Memory B cell (primary cell): ENCODE measurements at regions not wholly inside any gene's neighbourhood (a gene's known extent, or its start where the extent isn't known, plus 50 kb on each side); places are given as distances from the start of the nearest gene placed in this dataset.

Experiments
- ATAC-seq: fragments of 150-1000 bp; cut with Tn5 transposase; 2 replicates; pipeline ENCODE4 v1.10.0; 2021; ENCODE audit warnings: low read depth, mild to moderate bottlenecking, moderate library complexity
- DNase-seq, 2 donors: peaks; one replicate each; pipeline ENCODE4 v3.0.0; 2022; ENCODE audit warnings: low spot score in 2 of 2
- H3K27ac Mint-ChIP-seq: one replicate; pipeline ENCODE4 v1.8.0; 2022; ENCODE audit warnings: mild to moderate bottlenecking, moderate library complexity, mixed read lengths
- H3K27me3 Mint-ChIP-seq: one replicate; pipeline ENCODE4 v1.8.0; 2022; ENCODE audit warnings: mixed read lengths
- H3K36me3 Mint-ChIP-seq: one replicate; pipeline ENCODE4 v1.8.0; 2022; ENCODE audit warnings: mild to moderate bottlenecking, mixed read lengths
- H3K4me1 Mint-ChIP-seq: one replicate; pipeline ENCODE4 v1.8.0; 2022; ENCODE audit warnings: mixed read lengths
- H3K4me3 Mint-ChIP-seq: one replicate; pipeline ENCODE4 v1.8.0; 2022; ENCODE audit warnings: mild to moderate bottlenecking, moderate library complexity, mixed read lengths
- H3K9me3 Mint-ChIP-seq: one replicate; pipeline ENCODE4 v1.8.0; 2022; ENCODE audit warnings: mixed read lengths

DNA sequence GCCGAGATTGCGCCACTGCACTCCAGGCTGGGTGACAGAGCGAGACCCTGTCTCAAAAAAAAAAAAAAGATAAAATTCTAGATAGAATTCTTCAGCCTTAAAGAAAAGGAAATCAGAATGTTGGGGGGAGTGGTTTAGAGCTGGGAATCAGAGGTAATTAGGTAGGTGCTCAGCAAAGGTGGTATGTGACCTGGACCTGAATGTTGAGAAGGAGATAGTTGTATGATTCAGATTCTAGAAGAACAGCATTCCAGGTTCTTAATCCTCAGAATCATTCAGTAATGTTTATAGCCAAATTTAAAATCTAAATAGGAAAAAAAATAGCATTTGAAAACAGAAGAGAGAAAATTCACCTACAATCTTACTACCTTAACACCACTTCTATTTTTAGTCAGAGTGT, 71.3 kb upstream of the UBE2E1 start:
- Mint-ChIP-seq H3K27me3 (peaks cover 2% of the 10 kb centered on the region), H3K27ac (no peak overlapping the region)
- no peak for ATAC-seq

DNA sequence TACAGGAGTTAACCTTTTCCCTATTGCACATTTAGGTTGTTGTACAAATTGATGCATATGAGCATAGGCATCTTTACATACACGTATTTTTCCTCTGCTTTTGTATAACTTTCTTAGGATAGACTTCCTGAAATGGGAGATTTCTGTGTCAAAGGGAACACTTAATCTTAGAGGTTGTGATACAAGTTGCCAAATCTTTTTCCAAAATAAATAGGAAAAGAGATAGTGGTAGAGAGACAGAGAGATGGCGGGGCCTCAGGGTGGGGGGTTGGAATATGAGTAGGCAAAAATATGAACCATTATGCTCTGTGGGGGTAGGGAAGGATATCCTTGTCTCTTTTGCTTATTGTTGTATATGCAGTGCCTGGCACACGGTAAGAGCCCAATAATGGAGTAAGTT, 70.7 kb upstream of the UBE2E1 start:
- Mint-ChIP-seq H3K4me1 (no peaks in the 10 kb centered on the region), H3K27me3 (peaks cover 2% of the 10 kb centered on the region), H3K9me3 (no peaks in the 10 kb centered on the region), H3K36me3 (no peaks in the 10 kb centered on the region), H3K4me3 (no peak overlapping the region), H3K27ac (no peak overlapping the region)
- no peak for ATAC-seq
- no peak for DNase-seq

More for the DNA sequence above, 71.3 kb upstream of the UBE2E1 start:
- Mint-ChIP-seq H3K9me3 (no peaks in the 10 kb centered on the region), H3K4me3 (no peak overlapping the region), H3K4me1 (no peaks in the 10 kb centered on the region), H3K36me3 (no peaks in the 10 kb centered on the region)
- DNase-seq: no peak

DNA sequence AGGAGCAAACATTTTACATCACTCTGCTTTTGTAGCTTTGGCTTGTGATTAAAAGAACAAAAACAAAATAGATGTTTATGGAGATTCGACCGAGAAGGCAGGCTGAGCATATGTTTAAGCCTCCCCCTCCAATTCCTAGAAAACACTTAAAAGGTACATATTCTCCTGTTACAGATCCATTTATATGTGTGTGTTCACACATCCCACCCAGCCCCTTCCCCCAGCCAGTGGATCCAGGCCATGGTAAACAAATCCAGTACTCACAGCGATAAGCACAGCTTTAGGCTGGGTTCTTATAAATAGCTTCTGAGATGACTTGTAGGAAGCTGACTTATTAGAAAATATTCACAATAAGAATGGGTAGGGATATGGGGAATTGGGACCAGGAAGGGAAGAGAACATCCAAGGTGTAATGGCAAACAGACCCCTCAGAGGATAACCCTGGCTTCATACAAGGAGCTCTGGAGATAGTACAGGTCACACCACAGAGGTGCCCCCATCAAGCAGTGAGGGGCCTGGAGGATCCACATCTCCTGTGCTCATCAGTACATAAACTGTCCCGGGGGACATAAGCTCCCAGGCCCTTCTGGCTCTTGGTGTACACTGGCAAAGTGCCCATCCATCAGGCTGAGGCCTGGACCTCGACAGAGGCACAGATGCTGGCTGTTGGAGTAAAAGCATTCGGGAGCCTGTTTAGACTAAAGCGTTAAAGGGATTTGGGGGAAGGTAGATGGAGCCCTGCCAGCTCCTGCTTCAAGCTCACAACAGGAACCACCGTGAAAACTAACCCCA, 70.0 kb upstream of the UBE2E1 start:
- ATAC-seq (no peak), DNase-seq (no peak)
- Mint-ChIP-seq H3K27ac (no peak overlapping the region), H3K36me3 (no peaks in the 10 kb centered on the region), H3K4me3 (no peak overlapping the region), H3K9me3 (no peaks in the 10 kb centered on the region), H3K27me3 (peaks cover 2% of the 10 kb centered on the region), H3K4me1 (peaks cover 3% of the 10 kb centered on the region)

DNA sequence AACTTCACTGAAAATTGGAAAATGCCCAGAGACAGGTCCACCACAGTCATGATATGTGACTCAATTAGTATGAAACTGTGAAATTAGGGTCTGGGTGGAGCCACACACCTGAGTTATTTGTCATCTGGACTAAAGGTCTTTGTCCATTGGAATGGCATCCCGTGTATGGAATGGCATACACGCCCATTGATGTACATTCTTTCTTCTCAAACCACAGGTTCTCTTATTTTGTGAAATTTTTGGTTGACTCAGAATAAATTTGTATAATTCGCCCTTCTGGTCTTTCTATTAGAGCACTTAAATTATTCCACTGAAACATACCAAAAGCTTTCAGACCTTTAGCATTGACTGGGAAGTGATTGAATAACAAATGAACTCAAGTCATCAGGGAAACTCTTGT, 66.8 kb upstream of the UBE2E1 start:
- H3K27ac Mint-ChIP-seq: no peak overlapping the region
- no peak for DNase-seq
- no peaks in the 10 kb centered on the region for H3K36me3 Mint-ChIP-seq
- H3K4me1 Mint-ChIP-seq: peaks cover 3% of the 10 kb centered on the region
- H3K4me3 Mint-ChIP-seq: no peak overlapping the region
- no peak for ATAC-seq
- H3K27me3 Mint-ChIP-seq: peaks cover 4% of the 10 kb centered on the region
- no peaks in the 10 kb centered on the region for H3K9me3 Mint-ChIP-seq

DNA sequence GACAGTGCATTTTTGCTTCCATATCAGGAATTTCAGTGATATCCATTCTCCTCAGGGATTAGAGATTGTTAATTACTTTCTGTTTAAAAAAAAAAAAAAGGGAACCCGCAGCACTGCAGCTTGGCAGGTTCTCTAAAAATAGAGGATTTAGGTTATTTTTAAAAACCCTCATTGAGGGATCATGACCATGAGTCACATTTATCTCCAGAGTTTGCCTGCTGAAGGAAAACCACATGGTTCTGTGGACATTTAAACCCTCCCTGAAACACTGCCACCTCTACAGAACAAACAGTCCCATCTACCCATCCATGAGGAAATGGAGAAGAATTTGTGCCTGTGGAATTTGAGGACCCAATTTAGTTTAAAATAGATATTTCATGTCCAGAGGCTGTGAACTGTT, 66.2 kb upstream of the UBE2E1 start:
- Mint-ChIP-seq H3K9me3 (no peaks in the 10 kb centered on the region), H3K27ac (no peak overlapping the region), H3K4me1 (peaks cover 3% of the 10 kb centered on the region), H3K36me3 (no peaks in the 10 kb centered on the region), H3K4me3 (no peak overlapping the region), H3K27me3 (peaks cover 4% of the 10 kb centered on the region)
- no peak for DNase-seq
- ATAC-seq: no peak

DNA sequence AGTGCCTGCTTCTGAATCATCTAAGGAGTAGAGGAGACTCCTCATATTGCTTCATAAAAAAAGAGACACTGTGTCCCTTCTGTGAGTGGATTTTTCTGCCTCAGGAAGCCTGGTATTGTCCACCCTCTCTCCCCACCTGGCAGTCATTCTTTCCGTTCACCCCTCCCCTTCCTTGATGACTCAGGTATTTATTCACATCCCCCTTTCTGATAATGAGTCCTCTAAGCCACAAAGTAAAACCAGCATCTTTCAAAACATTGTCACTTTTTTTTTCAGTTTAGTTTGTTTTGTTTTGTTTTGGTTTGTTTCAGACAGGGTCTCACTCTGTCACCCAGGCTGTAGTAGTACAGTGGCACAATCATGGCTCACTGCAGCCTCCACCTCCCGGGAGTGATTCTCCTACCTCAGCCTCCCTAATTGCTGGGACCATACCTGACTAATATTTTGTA, 65.2 kb upstream of the UBE2E1 start:
- no peaks in the 10 kb centered on the region for H3K9me3 Mint-ChIP-seq
- H3K36me3 Mint-ChIP-seq: no peaks in the 10 kb centered on the region
- H3K4me1 Mint-ChIP-seq: peaks cover 3% of the 10 kb centered on the region
- no peak overlapping the region for H3K27ac Mint-ChIP-seq
- H3K4me3 Mint-ChIP-seq: no peak overlapping the region
- ATAC-seq (no peak), DNase-seq (no peak)
- H3K27me3 Mint-ChIP-seq: peaks cover 4% of the 10 kb centered on the region

DNA sequence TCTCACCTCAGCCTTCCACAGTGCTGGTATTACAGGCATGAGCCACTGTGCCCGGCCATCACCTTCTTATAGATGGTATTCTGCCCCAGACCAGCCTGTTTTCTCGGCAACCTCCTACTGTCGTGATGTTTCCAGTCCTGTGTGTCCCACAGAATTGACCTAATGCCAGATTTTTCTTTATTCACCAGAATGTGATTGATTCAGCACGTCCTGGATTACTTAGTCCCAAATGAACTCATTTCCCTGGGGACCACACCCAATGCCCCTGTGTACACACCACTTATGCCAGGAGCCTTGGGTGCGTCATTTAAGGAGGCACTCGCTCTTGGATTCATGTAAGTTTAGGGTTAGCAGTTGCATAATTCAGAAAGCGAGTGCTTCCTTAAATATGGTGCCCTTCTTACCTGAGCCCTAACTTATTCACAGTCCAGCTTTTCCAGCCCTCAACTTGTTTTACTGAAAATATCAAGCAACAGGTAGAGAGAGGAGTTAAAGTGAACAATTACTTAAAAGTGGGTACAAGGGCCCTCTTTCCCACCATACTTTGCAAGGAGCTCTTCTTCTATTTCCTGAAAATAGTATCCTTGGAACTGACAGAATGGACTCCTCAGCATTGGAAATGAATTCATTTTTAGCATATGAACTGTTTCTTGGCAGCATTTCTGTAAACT, 64.6 kb upstream of the UBE2E1 start:
- Mint-ChIP-seq H3K4me3 (no peak overlapping the region), H3K27me3 (peaks cover 4% of the 10 kb centered on the region), H3K27ac (no peak overlapping the region), H3K36me3 (no peaks in the 10 kb centered on the region), H3K9me3 (no peaks in the 10 kb centered on the region), H3K4me1 (peaks cover 3% of the 10 kb centered on the region)
- DNase-seq (no peak), ATAC-seq (no peak)

DNA sequence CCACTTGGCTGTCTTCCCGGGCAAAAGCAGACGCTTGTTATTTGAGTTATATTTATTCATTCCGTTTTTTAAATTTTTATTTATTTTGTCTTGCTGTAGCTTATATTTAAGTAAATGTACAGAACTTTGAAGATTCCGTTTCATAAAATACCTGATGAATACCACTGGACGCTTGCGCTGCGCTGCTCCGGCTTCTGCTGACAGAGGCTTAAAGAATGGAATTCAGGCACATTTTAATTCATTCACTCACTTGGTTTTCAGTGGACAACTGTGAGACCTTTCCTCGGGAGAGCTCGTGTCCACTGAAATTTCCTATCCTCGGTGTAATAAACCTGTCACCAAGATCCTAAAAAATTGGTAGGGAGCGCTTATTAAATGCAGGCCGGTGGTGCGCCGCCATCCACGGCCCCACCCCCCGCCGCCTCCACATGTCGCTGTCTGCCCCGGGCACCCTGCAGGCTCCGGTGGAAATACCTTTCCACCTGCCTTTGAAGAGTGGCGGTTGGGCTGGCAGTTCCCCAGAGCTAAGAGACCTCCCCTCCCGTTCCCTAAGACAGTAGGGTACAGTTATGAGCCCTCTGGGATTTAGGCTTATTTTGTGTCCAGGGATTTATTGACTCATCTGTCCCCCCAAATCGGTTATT, 62.5 kb upstream of the UBE2E1 start:
- peaks cover 4% of the 10 kb centered on the region for H3K27me3 Mint-ChIP-seq
- ATAC-seq (no peak), DNase-seq (no peak)
- no peaks in the 10 kb centered on the region for H3K36me3 Mint-ChIP-seq
- no peaks in the 10 kb centered on the region for H3K9me3 Mint-ChIP-seq
- H3K4me3 Mint-ChIP-seq: no peak overlapping the region
- H3K4me1 Mint-ChIP-seq: peaks cover 3% of the 10 kb centered on the region
- H3K27ac Mint-ChIP-seq: no peak overlapping the region

DNA sequence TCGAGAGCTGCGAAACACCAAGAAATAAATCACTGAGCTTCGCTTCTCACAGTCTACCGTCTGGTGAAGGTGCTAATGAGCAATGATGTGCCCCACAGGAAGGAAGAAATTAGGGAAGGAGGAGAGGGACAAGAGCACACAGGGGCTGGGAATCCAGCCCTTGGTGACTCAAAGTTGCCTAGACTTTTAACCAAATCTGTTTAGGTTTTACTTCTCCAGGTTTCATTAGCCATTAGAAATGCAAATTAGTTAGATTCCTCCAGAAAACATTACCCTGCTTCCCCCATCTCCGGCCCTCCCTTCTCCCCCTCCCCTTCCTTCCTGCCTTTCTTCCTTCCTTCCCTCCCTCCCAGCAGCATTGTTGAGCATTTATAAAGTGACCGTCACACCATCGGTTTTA, 59.3 kb upstream of the UBE2E1 start:
- Mint-ChIP-seq H3K27me3 (peaks cover 1% of the 10 kb centered on the region), H3K9me3 (no peaks in the 10 kb centered on the region), H3K36me3 (no peaks in the 10 kb centered on the region), H3K4me3 (no peak overlapping the region), H3K27ac (no peak overlapping the region), H3K4me1 (no peaks in the 10 kb centered on the region)
- ATAC-seq: no peak
- DNase-seq: no peak

DNA sequence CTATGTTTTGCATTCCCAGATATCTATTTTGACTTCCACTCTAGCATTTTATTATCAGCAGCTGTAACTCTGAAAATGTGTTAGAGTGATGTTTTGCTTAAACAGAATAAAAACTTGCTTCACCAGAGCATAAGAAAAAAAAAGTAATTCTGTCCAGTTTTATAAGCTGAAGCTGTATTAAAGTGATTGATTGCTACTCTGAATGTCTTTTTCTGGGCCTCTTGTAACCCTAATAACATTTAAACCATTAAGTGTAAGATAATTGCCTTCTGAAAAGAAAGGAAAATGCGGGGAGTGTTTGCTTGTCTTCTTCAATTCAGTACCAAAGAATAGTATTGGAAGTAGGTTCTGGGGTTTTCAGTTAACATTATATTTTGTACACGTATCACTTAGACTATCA, 57.9 kb upstream of the UBE2E1 start:
- Mint-ChIP-seq H3K4me1 (no peaks in the 10 kb centered on the region), H3K27ac (no peak overlapping the region), H3K36me3 (no peaks in the 10 kb centered on the region), H3K9me3 (no peaks in the 10 kb centered on the region), H3K4me3 (no peak overlapping the region), H3K27me3 (peaks cover 1% of the 10 kb centered on the region)
- DNase-seq (no peak), ATAC-seq (no peak)

DNA sequence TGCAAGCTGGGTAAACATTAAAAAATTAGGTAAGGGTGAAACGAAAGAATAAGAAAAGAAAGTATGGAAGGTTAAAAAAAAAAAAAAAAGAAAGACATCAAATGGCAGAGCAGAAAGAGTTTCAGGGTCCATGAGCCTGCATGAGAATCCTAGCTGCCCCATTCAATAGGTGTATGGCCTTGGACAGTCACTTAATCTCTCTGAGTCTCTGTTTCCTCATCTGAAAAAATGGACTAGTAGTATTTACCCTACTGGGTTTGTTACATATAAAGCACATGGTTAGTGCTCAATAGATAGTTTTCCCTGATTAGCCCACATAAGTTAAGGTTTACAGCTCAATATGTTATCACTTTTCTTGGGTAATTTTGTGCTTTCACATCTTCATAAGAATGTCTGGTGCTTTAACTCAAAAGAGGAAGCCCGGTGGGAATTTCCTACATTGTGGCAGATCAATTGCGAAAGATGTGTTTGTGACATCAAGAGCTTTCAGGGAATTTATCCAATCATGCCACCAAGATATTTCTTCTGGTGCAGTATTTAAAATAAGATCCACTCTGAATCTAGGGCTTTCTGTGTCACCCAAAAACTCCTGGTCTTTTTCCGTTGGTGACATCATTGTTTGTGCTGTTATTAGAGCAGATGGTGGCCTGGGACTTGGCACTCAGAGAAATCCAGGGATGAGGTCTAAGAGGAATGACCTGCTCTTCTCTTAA, 57.2 kb upstream of the UBE2E1 start:
- peak; percentile 87 for ATAC-seq
- H3K27ac Mint-ChIP-seq: no peak overlapping the region
- no peaks in the 10 kb centered on the region for H3K9me3 Mint-ChIP-seq
- H3K36me3 Mint-ChIP-seq: no peaks in the 10 kb centered on the region
- no peaks in the 10 kb centered on the region for H3K4me1 Mint-ChIP-seq
- peaks cover 1% of the 10 kb centered on the region for H3K27me3 Mint-ChIP-seq
- DNase-seq: peak in 1 of 2 donors; percentile 29
- H3K4me3 Mint-ChIP-seq: no peak overlapping the region

DNA sequence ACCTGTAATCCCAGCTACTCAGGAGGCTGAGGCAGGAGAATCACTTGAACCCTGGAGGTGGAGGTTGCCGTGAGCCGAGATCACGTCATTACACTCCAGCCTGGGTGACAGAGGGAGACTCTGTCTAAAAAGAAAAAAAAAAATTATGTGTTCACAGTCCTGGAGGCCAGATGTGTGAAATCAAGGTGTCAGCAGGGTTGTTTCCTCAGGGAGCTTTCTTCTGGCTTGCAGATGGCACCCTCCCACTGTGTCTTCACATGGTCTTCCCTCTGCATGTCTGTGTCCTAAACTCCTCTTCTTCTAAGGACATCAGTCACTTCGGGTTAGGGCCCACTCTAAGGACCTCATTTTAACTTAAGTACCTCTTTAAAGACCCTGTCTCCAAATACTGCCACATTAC, 56.1 kb upstream of the UBE2E1 start:
- Mint-ChIP-seq H3K4me1 (no peaks in the 10 kb centered on the region), H3K9me3 (no peaks in the 10 kb centered on the region), H3K27ac (peak overlapping the region; percentile 55), H3K36me3 (no peaks in the 10 kb centered on the region), H3K4me3 (no peak overlapping the region), H3K27me3 (no peaks in the 10 kb centered on the region)
- DNase-seq: no peak
- ATAC-seq: no peak

DNA sequence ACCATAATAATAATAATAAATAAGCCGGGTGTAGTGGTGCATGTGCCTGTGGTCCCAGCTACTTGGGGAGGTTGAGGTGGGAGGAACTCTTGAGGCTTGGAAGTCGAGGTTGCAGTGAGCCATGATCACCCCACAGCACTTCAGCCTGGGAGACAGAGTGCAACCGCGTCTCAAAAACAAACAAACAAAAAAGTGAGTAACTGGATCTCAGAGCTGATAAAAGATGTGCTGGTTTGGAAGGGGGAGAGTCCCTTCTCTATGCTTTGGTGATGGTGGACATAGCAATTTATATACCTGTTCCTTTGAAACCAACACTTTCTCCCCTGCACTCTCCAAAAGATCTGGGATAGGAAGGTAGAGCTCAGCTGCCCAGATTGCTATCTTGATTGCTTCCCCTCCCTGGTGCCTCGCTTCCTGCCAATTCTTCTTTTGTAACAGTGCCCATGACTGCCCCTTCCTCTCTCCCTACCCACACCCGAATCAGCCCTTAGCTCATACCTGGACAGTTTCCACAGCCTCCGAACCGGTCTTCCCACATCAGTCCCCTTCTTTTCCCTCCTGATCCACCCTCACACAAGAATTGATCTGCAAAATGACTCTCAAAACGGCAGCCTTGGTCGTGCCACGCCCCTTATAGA, 55.1 kb upstream of the UBE2E1 start:
- Mint-ChIP-seq H3K27me3 (no peaks in the 10 kb centered on the region), H3K9me3 (no peaks in the 10 kb centered on the region), H3K27ac (no peak overlapping the region), H3K4me1 (no peaks in the 10 kb centered on the region), H3K36me3 (no peaks in the 10 kb centered on the region), H3K4me3 (no peak overlapping the region)
- DNase-seq (no peak), ATAC-seq (no peak)
